GM12892 (cell line): ENCODE measurements at regions not wholly inside any gene's neighbourhood (a gene's known extent, or its start where the extent isn't known, plus 50 kb on each side); places are given as distances from the start of the nearest gene placed in this dataset.

Experiments
- POLR2A ChIP-seq: IDR thresholded peaks from 2 replicates; pipeline ENCODE4 v1.6.1; 2011; ENCODE audit warnings: low read depth, low read length, control low read depth
- POLR2AphosphoS5 ChIP-seq: IDR thresholded peaks from 2 replicates; pipeline ENCODE4 v1.6.1; 2011; ENCODE audit warnings: low read depth, low read length, control low read depth
- TAF1 ChIP-seq: IDR thresholded peaks from 2 replicates; pipeline ENCODE4 v1.6.1; 2011; ENCODE audit warnings: low read depth, mild to moderate bottlenecking, control low read depth, low read length, borderline replicate concordance

GRCh38 chr6:8589941-8590729 is 154.8 kb upstream of the SLC35B3 start:
- no peak for TF ChIP-seq POLR2AphosphoS5
- TF ChIP-seq POLR2A, result no peak
- no peak for TF ChIP-seq TAF1
